DND-41 (cell line): ENCODE measurements at regions not wholly inside any gene's neighbourhood (a gene's known extent, or its start where the extent isn't known, plus 50 kb on each side); places are given as distances from the start of the nearest gene placed in this dataset.

Source experiments
- ATAC-seq: fragments of 200-7000 bp; cut with Tn5 transposase; 3 replicates; pipeline ENCODE4 v1.9.1; 2021; ENCODE audit warnings: low read depth; ENCODE audit not compliant: insufficient read depth
- DNase-seq: peaks from one replicate; pipeline ENCODE4 v3.0.0-alpha.2; 2020
- H2AFZ ChIP-seq: 2 replicates; pipeline ENCODE4 v1.6.0; 2012; ENCODE audit warnings: low read depth, low read length
- H3K27ac ChIP-seq: 2 replicates; pipeline ENCODE4 v1.5.1; 2012; ENCODE audit warnings: low read length, inconsistent platforms
- H3K27me3 ChIP-seq: fragments of 200-600 bp; sonication (generic); 2 replicates; pipeline ENCODE4 v1.6.0; 2012; ENCODE audit warnings: low read length, mild to moderate bottlenecking, inconsistent platforms; ENCODE audit not compliant: insufficient read depth, poor library complexity
- H3K36me3 ChIP-seq: 2 replicates; pipeline ENCODE4 v1.5.1; 2012; ENCODE audit warnings: low read length, inconsistent platforms; ENCODE audit not compliant: insufficient read depth
- H3K4me1 ChIP-seq: 2 replicates; pipeline ENCODE4 v1.5.1; 2012; ENCODE audit warnings: mild to moderate bottlenecking, low read length; ENCODE audit not compliant: insufficient read depth
- H3K4me2 ChIP-seq: 2 replicates; pipeline ENCODE4 v1.6.0; 2012; ENCODE audit warnings: mild to moderate bottlenecking, moderate library complexity, low read length, inconsistent platforms; ENCODE audit not compliant: insufficient read depth
- H3K4me3 ChIP-seq, 2 experiments: fragments of 200-600 bp in 1 of 2; shearing (Covaris generic) in 1 of 2; 2 replicates each; pipeline ENCODE4 v1.5.1; 2012 to 2016; ENCODE audit warnings: inconsistent platforms in 2 of 2, low read length in 2 of 2, mild to moderate bottlenecking in 2 of 2, low read depth in 1 of 2, moderate library complexity in 1 of 2
- H3K79me2 ChIP-seq: 2 replicates; pipeline ENCODE4 v1.6.0; 2012; ENCODE audit warnings: low read length, inconsistent platforms; ENCODE audit not compliant: insufficient read depth
- H3K9ac ChIP-seq: 2 replicates; pipeline ENCODE4 v1.6.0; 2012; ENCODE audit warnings: low read depth, mild to moderate bottlenecking, inconsistent platforms, low read length, moderate library complexity
- H3K9me3 ChIP-seq: 2 replicates; pipeline ENCODE4 v1.5.1; 2012; ENCODE audit warnings: low read length, moderate library complexity, mild to moderate bottlenecking, inconsistent platforms; ENCODE audit not compliant: insufficient read depth, severe bottlenecking
- H4K20me1 ChIP-seq: 2 replicates; pipeline ENCODE4 v1.6.0; 2012; ENCODE audit warnings: low read length; ENCODE audit not compliant: insufficient read depth
- CTCF ChIP-seq: IDR thresholded peaks from 2 replicates; pipeline ENCODE4 v1.5.1; 2012; ENCODE audit warnings: borderline replicate concordance, low read length, moderate library complexity, mild to moderate bottlenecking; ENCODE audit not compliant: poor library complexity, severe bottlenecking; ENCODE audit errors: extremely low read depth
- EZH2 ChIP-seq: IDR thresholded peaks from 3 replicates; pipeline ENCODE4 v1.6.1; 2012; ENCODE audit warnings: borderline replicate concordance, low read depth, mild to moderate bottlenecking, moderate library complexity, low read length, inconsistent platforms; ENCODE audit not compliant: severe bottlenecking

- no peak for ATAC-seq
Observed at GRCh38 chr2:8138525-8138922, 543.3 kb upstream of the ID2 start.

GRCh38 chr2:8138923-8139667 is 542.8 kb upstream of the ID2 start:
- no peak overlapping the region for H3K27ac ChIP-seq
- peaks cover 5% of the 10 kb centered on the region; the same call in 1 of the 2 replicates for H3K4me1 ChIP-seq
- H3K4me2 ChIP-seq, result no peak overlapping the region
- H3K9me3 ChIP-seq, result no peaks in the 10 kb centered on the region
- H3K79me2 ChIP-seq, result no peaks in the 10 kb centered on the region
- H2AFZ ChIP-seq, result no peak overlapping the region
- DNase-seq, result no peak
- no peaks in the 10 kb centered on the region for H3K27me3 ChIP-seq
- peak; percentile 39; the same call in 1 of the 3 replicates for ATAC-seq
- H3K4me3 ChIP-seq, result no peak overlapping the region
- no peaks in the 10 kb centered on the region for H4K20me1 ChIP-seq
- H3K36me3 ChIP-seq, result no peaks in the 10 kb centered on the region
- no peak overlapping the region for H3K9ac ChIP-seq
- TF ChIP-seq EZH2, result no peak
- no peak for TF ChIP-seq CTCF

More at GRCh38 chr2:8138525-8138922, 543.3 kb upstream of the ID2 start:
- Histone ChIP-seq H3K9ac (no peak overlapping the region), H3K36me3 (no peaks in the 10 kb centered on the region), H2AFZ (no peak overlapping the region), H3K4me2 (no peak overlapping the region), H3K4me1 (peaks cover 5% of the 10 kb centered on the region; the same call in 1 of the 2 replicates), H3K27me3 (no peaks in the 10 kb centered on the region), H3K79me2 (no peaks in the 10 kb centered on the region), H3K9me3 (no peaks in the 10 kb centered on the region), H3K4me3 (no peak overlapping the region), H4K20me1 (no peaks in the 10 kb centered on the region), H3K27ac (no peak overlapping the region)
- no peak for DNase-seq
- TF ChIP-seq EZH2 (no peak), CTCF (no peak)

- Histone ChIP-seq H3K36me3 (no peaks in the 10 kb centered on the region), H4K20me1 (no peaks in the 10 kb centered on the region), H3K4me1 (peaks cover 5% of the 10 kb centered on the region; the same call in 1 of the 2 replicates), H3K9me3 (no peaks in the 10 kb centered on the region), H3K4me2 (no peak overlapping the region), H3K27ac (no peak overlapping the region), H2AFZ (no peak overlapping the region), H3K4me3 (no peak overlapping the region), H3K9ac (no peak overlapping the region), H3K27me3 (no peaks in the 10 kb centered on the region), H3K79me2 (no peaks in the 10 kb centered on the region)
- ATAC-seq, result peak; percentile 55; the same call in 1 of the 3 replicates
- no peak for TF ChIP-seq EZH2
- no peak for TF ChIP-seq CTCF
- DNase-seq, result no peak
Observed at GRCh38 chr2:8139668-8140200, 542.1 kb upstream of the ID2 start.
